H1 (cell line): ENCODE measurements at regions not wholly inside any gene's neighbourhood (a gene's known extent, or its start where the extent isn't known, plus 50 kb on each side); places are given as distances from the start of the nearest gene placed in this dataset.

ENCODE experiments used
- CTCF ChIP-seq, 3 experiments: IDR thresholded peaks; 1 replicate in 2 of 3; 2 replicates in 1 of 3; pipeline versions ENCODE4 v1.5.1 to v1.6.1; 2011; ENCODE audit warnings: low read length in 3 of 3, mild to moderate bottlenecking in 3 of 3, inconsistent platforms in 2 of 3, low read depth in 1 of 3, moderate library complexity in 1 of 3; ENCODE audit not compliant: insufficient read depth in 1 of 3; ENCODE audit errors: control extremely low read depth in 1 of 3
- EP300 ChIP-seq, 2 experiments: IDR thresholded peaks; 1 replicate in 1 of 2; 2 replicates in 1 of 2; pipeline ENCODE4 v1.6.1; 2011 to 2012; ENCODE audit warnings: low read depth in 2 of 2, low read length in 2 of 2, mild to moderate bottlenecking in 2 of 2, borderline replicate concordance in 1 of 2, inconsistent platforms in 1 of 2, moderate library complexity in 1 of 2
- JUN ChIP-seq: IDR thresholded peaks from 2 replicates; pipeline ENCODE4 v1.6.1; 2011; ENCODE audit warnings: low read depth, mild to moderate bottlenecking, improper control_type of control experiment, low read length
- JUND ChIP-seq: IDR thresholded peaks from 2 replicates; pipeline ENCODE4 v1.6.1; 2011; ENCODE audit warnings: mild to moderate bottlenecking, improper control_type of control experiment, low read length
- MAFK ChIP-seq: IDR thresholded peaks from 2 replicates; pipeline ENCODE4 v1.6.1; 2012; ENCODE audit warnings: low read depth, mild to moderate bottlenecking, improper control_type of control experiment, low read length
- POLR2A ChIP-seq, 2 experiments: IDR thresholded peaks; 1 replicate in 1 of 2; 2 replicates in 1 of 2; pipeline ENCODE4 v1.6.1; 2011; ENCODE audit warnings: low read depth in 2 of 2, low read length in 2 of 2, mild to moderate bottlenecking in 2 of 2; ENCODE audit errors: control extremely low read depth in 1 of 2
- POLR2AphosphoS5 ChIP-seq: IDR thresholded peaks from 2 replicates; pipeline ENCODE4 v1.6.1; 2011; ENCODE audit warnings: low read depth, low read length
- SP1 ChIP-seq: IDR thresholded peaks from 2 replicates; pipeline ENCODE4 v1.6.1; 2011; ENCODE audit warnings: low read depth, low read length
- ZNF274 ChIP-seq: IDR thresholded peaks from 2 replicates; pipeline ENCODE4 v1.7.0; 2012; ENCODE audit warnings: low read length, borderline replicate concordance; ENCODE audit errors: extremely low read depth

- no peak for TF ChIP-seq CTCF (IDR thresholded peaks at IDR 0.05; ENCODE audit: control extremely low read depth in 1 of 3, insufficient read depth in 1 of 3, low read depth in 1 of 3, low read length in 3 of 3)
- no peak for TF ChIP-seq ZNF274
- no peak for TF ChIP-seq POLR2A (IDR thresholded peaks at IDR 0.05; ENCODE audit: control extremely low read depth in 1 of 2, low read depth in 2 of 2, low read length in 2 of 2)
- no peak for TF ChIP-seq SP1
- TF ChIP-seq EP300 (IDR thresholded peaks at IDR 0.05; ENCODE audit: borderline replicate concordance in 1 of 2, low read depth in 2 of 2, low read length in 2 of 2): no peak
- no peak for TF ChIP-seq JUN
- no peak for TF ChIP-seq MAFK
- no peak for TF ChIP-seq POLR2AphosphoS5
- TF ChIP-seq JUND: no peak
These were observed 192.3 kb upstream of the NT5C1B start for GRCh38 chr2:18781541-18782280.
